ENCODE measurements at regions not wholly inside any gene's neighbourhood (a gene's known extent, or its start where the extent isn't known, plus 50 kb on each side); places are given as distances from the start of the nearest gene placed in this dataset.
"Not testable (repeated sequence)": the region's sequence is repeated elsewhere in the genome, so short reads cannot be mapped to it uniquely, and the experiment has no call there.

- DNase-seq = no peak
These were observed 1183.0 kb downstream of the TECRL start for GRCh38 chr4:63226229-63226628.

GRCh38 chr4:63222466-63222865 lies 1186.8 kb downstream of the TECRL start:
- DNase-seq = no peak

GRCh38 chr4:63221477-63221876 lies 1187.8 kb downstream of the TECRL start:
- DNase-seq = no peak

- no peak for DNase-seq
These were observed 1190.4 kb downstream of the TECRL start for GRCh38 chr4:63218856-63219255.

- no peak for DNase-seq
These were observed 1195.2 kb downstream of the TECRL start for GRCh38 chr4:63214076-63214475.

- DNase-seq = no peak
These were observed 1197.3 kb downstream of the TECRL start for GRCh38 chr4:63211776-63212479.

GRCh38 chr4:63211375-63211774 lies 1197.9 kb downstream of the TECRL start:
- no peak for DNase-seq

- DNase-seq = not testable (repeated sequence)
These were observed 1216.2 kb downstream of the TECRL start for GRCh38 chr4:63193029-63193428.

GRCh38 chr4:63171341-63171740 lies 1237.9 kb downstream of the TECRL start:
- no peak for DNase-seq

GRCh38 chr4:63170923-63171322 lies 1238.3 kb downstream of the TECRL start:
- no peak for DNase-seq

- DNase-seq = no peak
These were observed 1239.4 kb downstream of the TECRL start for GRCh38 chr4:63169836-63170235.

- no peak for DNase-seq
These were observed 1253.7 kb downstream of the TECRL start for GRCh38 chr4:63155561-63155960.

GRCh38 chr4:63123441-63123840 lies 1285.8 kb downstream of the TECRL start:
- DNase-seq = no peak

GRCh38 chr4:63122955-63123354 lies 1286.3 kb downstream of the TECRL start:
- no peak for DNase-seq

- DNase-seq = no peak
These were observed 1302.7 kb downstream of the TECRL start for GRCh38 chr4:63106600-63106999.

GRCh38 chr4:63105839-63106238 lies 1303.4 kb downstream of the TECRL start:
- DNase-seq = no peak

- no peak for DNase-seq
These were observed 1318.6 kb downstream of the TECRL start for GRCh38 chr4:63090641-63091040.

GRCh38 chr4:63085091-63085490 lies 1324.2 kb downstream of the TECRL start:
- no peak for DNase-seq

GRCh38 chr4:63080934-63081333 lies 1328.3 kb downstream of the TECRL start:
- no peak for DNase-seq

GRCh38 chr4:63063760-63064159 lies 1345.5 kb downstream of the TECRL start:
- DNase-seq = no peak

- DNase-seq = not testable (repeated sequence)
These were observed 1346.4 kb downstream of the TECRL start for GRCh38 chr4:63062891-63063290.

GRCh38 chr4:63049726-63050125 lies 1359.5 kb downstream of the TECRL start:
- no peak for DNase-seq

GRCh38 chr4:63049278-63049677 lies 1360.0 kb downstream of the TECRL start:
- DNase-seq = no peak

GRCh38 chr4:63036159-63036866 lies 1372.9 kb downstream of the TECRL start:
- DNase-seq = no peak

GRCh38 chr4:63029380-63029779 lies 1379.9 kb downstream of the TECRL start:
- no peak for DNase-seq

Measured in NCI-H1105 treated with DMSO at 0.1 percent for 48 hours (cell line).